Hepatocyte (in vitro differentiated cells): ENCODE measurements at regions not wholly inside any gene's neighbourhood (a gene's known extent, or its start where the extent isn't known, plus 50 kb on each side); places are given as distances from the start of the nearest gene placed in this dataset.

ENCODE experiments used
- DNase-seq: peaks from one replicate; pipeline ENCODE4 v3.0.0-alpha.2; 2016; ENCODE audit warnings: low spot score
- H2AFZ ChIP-seq: fragments of 200-600 bp; sonication (generic); 2 replicates; pipeline ENCODE4 v1.6.0; 2016; ENCODE audit warnings: antibody characterized with exemption, mild to moderate bottlenecking
- H3K27ac ChIP-seq: fragments of 200-600 bp; sonication (generic); 2 replicates; pipeline ENCODE4 v1.5.1; 2016; ENCODE audit warnings: mild to moderate bottlenecking
- H3K27me3 ChIP-seq: fragments of 200-600 bp; sonication (generic); 2 replicates; pipeline ENCODE4 v1.6.1; 2016
- H3K36me3 ChIP-seq: fragments of 200-600 bp; sonication (generic); replicated peaks from 2 replicates; pipeline ENCODE4 v1.5.1; 2016; ENCODE audit warnings: low read depth; ENCODE audit not compliant: insufficient read depth
- H3K4me1 ChIP-seq: fragments of 200-600 bp; sonication (generic); 2 replicates; pipeline ENCODE4 v1.5.1; 2016; ENCODE audit warnings: mild to moderate bottlenecking, moderate library complexity; ENCODE audit not compliant: insufficient read depth
- H3K4me2 ChIP-seq: fragments of 200-600 bp; sonication (generic); 2 replicates; pipeline ENCODE4 v1.6.0; 2016
- H3K4me3 ChIP-seq: fragments of 200-600 bp; sonication (generic); 2 replicates; pipeline ENCODE4 v1.5.1; 2016; ENCODE audit warnings: mild to moderate bottlenecking
- H3K79me2 ChIP-seq: fragments of 200-600 bp; sonication (generic); 2 replicates; pipeline ENCODE4 v1.6.0; 2017; ENCODE audit warnings: mild to moderate bottlenecking
- H3K9me2 ChIP-seq: fragments of 200-600 bp; sonication (generic); replicated peaks from 2 replicates; pipeline ENCODE4 v1.6.0; 2017; ENCODE audit warnings: mild to moderate bottlenecking; ENCODE audit not compliant: insufficient read depth
- H3K9me3 ChIP-seq: fragments of 200-600 bp; sonication (generic); 2 replicates; pipeline ENCODE4 v1.5.1; 2016; ENCODE audit warnings: low read depth, mild to moderate bottlenecking
- H4K20me1 ChIP-seq: fragments of 200-600 bp; sonication (generic); 2 replicates; pipeline ENCODE4 v1.6.0; 2016; ENCODE audit warnings: mild to moderate bottlenecking; ENCODE audit not compliant: insufficient read depth, poor library complexity, severe bottlenecking
- EZH2 ChIP-seq: fragments of 200-600 bp; sonication (generic); IDR thresholded peaks from 2 replicates; pipeline ENCODE4 v1.6.1; 2016; ENCODE audit warnings: antibody characterized with exemption, mild to moderate bottlenecking, borderline replicate concordance
- EZH2phosphoT487 ChIP-seq: fragments of 200-600 bp; sonication (generic); IDR thresholded peaks from one replicate; pipeline ENCODE4 v1.6.1; 2018; ENCODE audit warnings: antibody characterized with exemption, mild to moderate bottlenecking, low read depth, moderate library complexity; ENCODE audit not compliant: unreplicated experiment, severe bottlenecking
- WGBS: methylation state at CpG from one replicate; pipeline ENCODE4 v1.1.6; 2016; ENCODE audit warnings: low lambda C conversion rate; ENCODE audit errors: missing lambda C conversion rate; 5-methylcytosine and 5-hydroxymethylcytosine counted together
- TF ChIP-seq, protein P1 (sequence below): fragments of 200-600 bp; sonication (generic); IDR thresholded peaks from 2 replicates; pipeline ENCODE4 v1.5.1; 2016; ENCODE audit warnings: antibody characterized with exemption, mild to moderate bottlenecking; ENCODE audit not compliant: poor library complexity

DNA sequence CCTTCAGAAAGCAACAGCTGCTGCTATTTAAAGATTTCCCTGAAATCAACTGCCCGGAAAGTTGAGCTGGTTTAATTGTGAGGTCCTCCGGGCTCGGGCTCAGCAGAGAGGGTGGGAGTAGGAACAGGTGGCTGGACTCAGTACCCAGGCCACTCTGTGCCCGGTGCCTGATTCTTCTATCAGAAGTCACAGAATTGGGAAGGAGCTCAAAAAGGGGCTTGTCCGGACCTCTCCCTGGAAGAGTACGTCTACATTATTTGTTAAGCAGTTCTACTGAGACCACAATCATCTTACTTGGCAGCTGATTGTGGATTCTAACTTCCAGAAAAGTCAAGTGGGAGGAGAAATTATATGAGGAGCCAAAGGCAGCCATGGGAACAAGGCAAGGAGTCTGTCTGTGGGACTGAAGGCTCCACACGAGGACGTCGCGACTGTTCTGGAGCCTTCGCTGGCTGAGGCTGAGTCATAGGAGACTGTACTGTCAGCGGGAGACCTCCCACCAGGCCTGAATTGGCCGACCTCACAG, 91.7 kb upstream of the ANKRD10 start:
- peak; percentile 65 for DNase-seq
- no peak overlapping the region for H3K4me3 ChIP-seq
- H3K9me2 ChIP-seq: no peaks in the 10 kb centered on the region
- no peaks in the 10 kb centered on the region for H3K79me2 ChIP-seq
- H3K36me3 ChIP-seq: no peaks in the 10 kb centered on the region
- H3K27me3 ChIP-seq: no peaks in the 10 kb centered on the region
- H2AFZ ChIP-seq: no peak overlapping the region
- WGBS: 60% methylated on average over 13 of the region's 13 CpGs
- no peak for TF ChIP-seq EZH2phosphoT487
- TF ChIP-seq EZH2: no peak
- TF ChIP-seq, protein P1, sequence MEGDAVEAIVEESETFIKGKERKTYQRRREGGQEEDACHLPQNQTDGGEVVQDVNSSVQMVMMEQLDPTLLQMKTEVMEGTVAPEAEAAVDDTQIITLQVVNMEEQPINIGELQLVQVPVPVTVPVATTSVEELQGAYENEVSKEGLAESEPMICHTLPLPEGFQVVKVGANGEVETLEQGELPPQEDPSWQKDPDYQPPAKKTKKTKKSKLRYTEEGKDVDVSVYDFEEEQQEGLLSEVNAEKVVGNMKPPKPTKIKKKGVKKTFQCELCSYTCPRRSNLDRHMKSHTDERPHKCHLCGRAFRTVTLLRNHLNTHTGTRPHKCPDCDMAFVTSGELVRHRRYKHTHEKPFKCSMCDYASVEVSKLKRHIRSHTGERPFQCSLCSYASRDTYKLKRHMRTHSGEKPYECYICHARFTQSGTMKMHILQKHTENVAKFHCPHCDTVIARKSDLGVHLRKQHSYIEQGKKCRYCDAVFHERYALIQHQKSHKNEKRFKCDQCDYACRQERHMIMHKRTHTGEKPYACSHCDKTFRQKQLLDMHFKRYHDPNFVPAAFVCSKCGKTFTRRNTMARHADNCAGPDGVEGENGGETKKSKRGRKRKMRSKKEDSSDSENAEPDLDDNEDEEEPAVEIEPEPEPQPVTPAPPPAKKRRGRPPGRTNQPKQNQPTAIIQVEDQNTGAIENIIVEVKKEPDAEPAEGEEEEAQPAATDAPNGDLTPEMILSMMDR: no peak
- H4K20me1 ChIP-seq: no peaks in the 10 kb centered on the region
- H3K27ac ChIP-seq: peak overlapping the region; percentile 82
- no peaks in the 10 kb centered on the region for H3K9me3 ChIP-seq
- peaks cover 5% of the 10 kb centered on the region for H3K4me1 ChIP-seq
- peak overlapping the region; percentile 24 for H3K4me2 ChIP-seq

DNA sequence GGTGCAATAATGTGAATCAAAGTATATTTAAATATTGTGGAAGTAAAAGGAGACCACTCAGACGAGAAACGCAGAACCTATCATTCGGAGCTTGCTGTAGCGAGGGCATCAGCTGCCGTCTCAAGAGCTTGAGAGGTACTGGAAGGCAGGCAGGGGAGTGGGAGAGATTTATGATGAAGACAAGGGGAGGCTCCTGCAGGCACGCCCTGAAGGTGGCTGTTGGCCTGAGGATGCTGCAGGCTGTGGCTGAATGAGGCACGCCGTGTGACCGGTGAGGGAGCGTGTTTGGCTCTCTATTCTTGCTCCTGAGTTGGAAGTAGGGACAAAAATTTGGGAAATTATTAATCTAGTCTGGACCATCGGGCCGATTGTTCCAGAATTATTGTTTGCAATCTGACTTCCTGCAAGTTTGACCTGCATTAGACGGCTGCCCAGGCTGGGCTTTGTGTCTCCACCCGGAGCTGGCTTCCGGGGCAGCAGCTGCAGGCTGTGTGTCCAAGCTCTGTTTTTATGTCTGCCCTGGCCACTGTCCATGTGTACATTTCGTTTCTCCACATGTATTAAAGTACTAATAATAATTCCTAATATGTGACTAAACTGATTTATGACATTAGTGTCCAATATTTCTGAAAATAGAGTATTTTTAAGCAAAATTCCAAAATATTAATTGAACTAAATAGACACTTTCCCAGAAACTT, 91.1 kb upstream of the ANKRD10 start:
- no peak for DNase-seq
- H3K27ac ChIP-seq: peak overlapping the region; percentile 82
- no peak overlapping the region for H3K4me3 ChIP-seq
- no peaks in the 10 kb centered on the region for H3K79me2 ChIP-seq
- no peaks in the 10 kb centered on the region for H3K9me2 ChIP-seq
- H2AFZ ChIP-seq: no peak overlapping the region
- H3K36me3 ChIP-seq: no peaks in the 10 kb centered on the region
- H3K4me2 ChIP-seq: peak overlapping the region; percentile 24
- H3K27me3 ChIP-seq: no peaks in the 10 kb centered on the region
- no peak for TF ChIP-seq EZH2phosphoT487
- TF ChIP-seq, protein P1: no peak
- TF ChIP-seq EZH2: no peak
- H3K4me1 ChIP-seq: peaks cover 5% of the 10 kb centered on the region
- H3K9me3 ChIP-seq: no peaks in the 10 kb centered on the region
- 87% methylated on average over 16 of the region's 16 CpGs for WGBS
- no peaks in the 10 kb centered on the region for H4K20me1 ChIP-seq

DNA sequence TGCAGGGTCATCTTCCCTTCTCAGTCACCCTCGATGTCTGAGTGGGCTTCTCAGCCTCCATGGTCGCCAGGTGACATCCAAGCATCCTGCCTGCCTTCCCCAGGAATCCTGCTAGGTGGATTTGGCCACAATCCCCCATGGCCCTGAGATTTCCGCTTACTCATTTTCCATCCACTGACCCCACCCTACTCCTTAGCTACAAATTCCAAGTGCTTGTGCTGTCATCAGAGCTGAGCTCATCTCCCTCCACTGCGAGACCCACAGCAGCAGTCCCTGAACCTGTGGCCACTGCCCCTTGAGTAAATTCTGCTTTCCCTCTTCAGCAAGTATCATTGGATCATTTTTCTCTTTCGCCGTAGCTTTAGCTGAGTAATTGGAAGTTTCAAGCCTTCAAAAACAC, 90.5 kb upstream of the ANKRD10 start:
- Histone ChIP-seq H2AFZ (no peak overlapping the region), H3K27ac (peak overlapping the region; percentile 82)

More for the DNA sequence above, 90.5 kb upstream of the ANKRD10 start:
- Histone ChIP-seq H3K4me3 (no peak overlapping the region), H4K20me1 (no peaks in the 10 kb centered on the region), H3K4me1 (peaks cover 5% of the 10 kb centered on the region), H3K27me3 (no peaks in the 10 kb centered on the region), H3K4me2 (no peak overlapping the region), H3K9me2 (no peaks in the 10 kb centered on the region), H3K36me3 (no peaks in the 10 kb centered on the region), H3K79me2 (no peaks in the 10 kb centered on the region), H3K9me3 (no peaks in the 10 kb centered on the region)
- TF ChIP-seq EZH2phosphoT487 (no peak), EZH2 (no peak)
- TF ChIP-seq, protein P1: no peak
- 90% methylated on average over 6 of the region's 6 CpGs for WGBS
- no peak for DNase-seq
